RWPE2 (cell line): ENCODE measurements at regions not wholly inside any gene's neighbourhood (a gene's known extent, or its start where the extent isn't known, plus 50 kb on each side); places are given as distances from the start of the nearest gene placed in this dataset.
A peak's percentile ranks its signal among the peaks of the same experiment; 100 is the strongest.

Experiments
- ATAC-seq: fragments of 200-7000 bp; cut with Tn5 transposase; 3 replicates; pipeline ENCODE4 v1.9.1; 2021; ENCODE audit warnings: low read depth
- DNase-seq: peaks from one replicate; pipeline ENCODE4 v3.0.0-alpha.2; 2020; ENCODE audit warnings: low spot score
- H3K27ac ChIP-seq: fragments of 450-650 bp; 2 replicates; pipeline ENCODE4 v1.5.1; 2017; ENCODE audit warnings: mild to moderate bottlenecking; ENCODE audit not compliant: poor library complexity, severe bottlenecking
- H3K27me3 ChIP-seq: fragments of 250-450 bp; sonication (Bioruptor Pico); 2 replicates; pipeline ENCODE4 v1.5.1; 2021; ENCODE audit warnings: mild to moderate bottlenecking, moderate library complexity; ENCODE audit not compliant: insufficient read depth, poor library complexity, severe bottlenecking
- H3K36me3 ChIP-seq: fragments of 250-450 bp; sonication (Bioruptor Pico); 2 replicates; pipeline ENCODE4 v1.5.1; 2020; ENCODE audit warnings: low read depth, mild to moderate bottlenecking, moderate library complexity
- H3K4me1 ChIP-seq: fragments of 250-450 bp; sonication (Bioruptor Pico); 2 replicates; pipeline ENCODE4 v1.5.1; 2021; ENCODE audit warnings: mild to moderate bottlenecking, moderate library complexity; ENCODE audit not compliant: insufficient read depth, poor library complexity, severe bottlenecking
- H3K4me3 ChIP-seq: fragments of 250-450 bp; sonication (Bioruptor Pico); 2 replicates; pipeline ENCODE4 v1.5.1; 2021; ENCODE audit warnings: mild to moderate bottlenecking, moderate library complexity; ENCODE audit not compliant: severe bottlenecking
- H3K9me3 ChIP-seq: fragments of 250-450 bp; sonication (Bioruptor Pico); 2 replicates; pipeline ENCODE4 v1.5.1; 2021; ENCODE audit warnings: mild to moderate bottlenecking, moderate library complexity; ENCODE audit not compliant: severe bottlenecking
- CTCF ChIP-seq: fragments of 450-650 bp; IDR thresholded peaks from one replicate; pipeline ENCODE4 v1.5.1; 2017; ENCODE audit warnings: mild to moderate bottlenecking, moderate library complexity; ENCODE audit not compliant: poor library complexity, severe bottlenecking

- no peak for TF ChIP-seq CTCF
- no peaks in the 10 kb centered on the region for H3K9me3 ChIP-seq
- no peaks in the 10 kb centered on the region for H3K4me1 ChIP-seq
- no peak overlapping the region for H3K27ac ChIP-seq
- DNase-seq (no peak), ATAC-seq (no peak)
- no peak overlapping the region for H3K4me3 ChIP-seq
- H3K36me3 ChIP-seq, result no peaks in the 10 kb centered on the region
- no peaks in the 10 kb centered on the region for H3K27me3 ChIP-seq
Observed at GRCh38 chr3:64939747-64940450, 252.1 kb upstream of the ADAMTS9 start.

- no peaks in the 10 kb centered on the region for H3K27me3 ChIP-seq
- TF ChIP-seq CTCF, result no peak
Observed at GRCh38 chr3:64939309-64939708, 251.5 kb upstream of the ADAMTS9 start.

GRCh38 chr3:64936556-64936955, 248.8 kb upstream of the ADAMTS9 start:
- H3K27me3 ChIP-seq, result no peaks in the 10 kb centered on the region
- H3K9me3 ChIP-seq, result no peaks in the 10 kb centered on the region
- no peak for ATAC-seq
- H3K4me3 ChIP-seq, result no peak overlapping the region
- no peaks in the 10 kb centered on the region for H3K4me1 ChIP-seq
- H3K36me3 ChIP-seq, result no peaks in the 10 kb centered on the region
- H3K27ac ChIP-seq, result no peak overlapping the region
- no peak for TF ChIP-seq CTCF
- no peak for DNase-seq

More at GRCh38 chr3:64939309-64939708, 251.5 kb upstream of the ADAMTS9 start:
- H3K36me3 ChIP-seq, result no peaks in the 10 kb centered on the region
- no peak overlapping the region for H3K27ac ChIP-seq
- DNase-seq (no peak), ATAC-seq (no peak)
- no peak overlapping the region for H3K4me3 ChIP-seq
- H3K4me1 ChIP-seq, result no peaks in the 10 kb centered on the region
- no peaks in the 10 kb centered on the region for H3K9me3 ChIP-seq

DNA sequence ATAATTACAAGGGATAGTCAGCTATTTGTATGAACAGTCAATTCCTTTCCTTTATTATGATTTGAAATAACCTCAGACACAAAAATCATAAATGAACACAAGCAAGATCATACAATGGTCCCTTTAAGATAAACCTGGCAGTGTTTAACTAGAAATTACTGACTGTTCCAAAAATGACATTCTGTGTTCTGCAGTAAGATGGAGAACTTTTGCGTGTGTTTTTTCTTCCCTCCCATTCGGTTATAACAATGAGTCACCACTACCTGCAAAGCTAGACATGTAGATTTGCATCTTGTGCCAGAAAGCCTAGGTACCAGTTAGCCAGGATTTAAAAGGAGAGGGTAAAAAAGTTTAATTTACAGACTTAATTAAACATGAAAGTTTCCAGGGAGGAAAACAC, 248.2 kb upstream of the ADAMTS9 start:
- Histone ChIP-seq H3K9me3 (no peaks in the 10 kb centered on the region), H3K27ac (no peak overlapping the region), H3K36me3 (no peaks in the 10 kb centered on the region), H3K27me3 (no peaks in the 10 kb centered on the region), H3K4me3 (no peak overlapping the region), H3K4me1 (no peaks in the 10 kb centered on the region)
- 0 out of 3 replicates have a peak, but pooled peaks have one; percentile 38 for ATAC-seq
- no peak for DNase-seq
- TF ChIP-seq CTCF, result no peak

DNA sequence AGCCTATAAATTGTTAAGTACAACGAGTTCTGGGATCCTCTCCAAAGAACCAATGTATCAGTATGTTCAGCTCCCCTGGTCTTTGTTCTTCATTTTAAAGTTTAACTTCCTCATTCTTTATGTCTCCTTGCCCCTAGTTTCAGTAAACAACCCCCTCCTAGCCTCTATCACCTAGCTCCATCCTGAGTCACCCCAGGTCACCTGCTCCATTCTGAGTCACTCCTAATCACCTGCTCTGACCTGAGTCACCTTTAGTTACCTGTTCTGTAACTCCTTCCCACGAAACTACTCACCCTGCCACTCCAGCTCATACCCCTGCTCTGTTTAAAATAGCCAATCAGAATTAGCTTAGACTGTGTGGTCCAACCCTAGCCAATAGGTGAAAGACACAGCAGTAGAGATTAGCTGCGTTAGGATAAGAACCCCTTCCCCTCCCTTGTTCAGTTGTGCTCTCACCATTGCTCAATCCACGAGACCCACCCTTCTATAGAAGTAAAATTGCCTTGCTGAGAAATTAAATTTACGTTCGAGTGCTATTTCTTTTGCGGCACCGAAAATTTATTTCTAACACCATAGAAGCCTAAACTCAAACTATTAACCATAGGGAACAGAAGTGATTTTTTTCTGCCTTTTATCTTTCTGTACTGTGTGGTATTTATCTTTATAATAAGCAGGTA, 245.0 kb upstream of the ADAMTS9 start:
- no peak overlapping the region for H3K27ac ChIP-seq
- no peak for TF ChIP-seq CTCF
- no peaks in the 10 kb centered on the region for H3K36me3 ChIP-seq
- no peaks in the 10 kb centered on the region for H3K9me3 ChIP-seq
- H3K4me3 ChIP-seq, result no peak overlapping the region
- no peak for DNase-seq
- no peak for ATAC-seq
- H3K27me3 ChIP-seq, result no peaks in the 10 kb centered on the region
- no peaks in the 10 kb centered on the region for H3K4me1 ChIP-seq
